ENCODE measurements at regions not wholly inside any gene's neighbourhood (a gene's known extent, or its start where the extent isn't known, plus 50 kb on each side); places are given as distances from the start of the nearest gene placed in this dataset.

DNA sequence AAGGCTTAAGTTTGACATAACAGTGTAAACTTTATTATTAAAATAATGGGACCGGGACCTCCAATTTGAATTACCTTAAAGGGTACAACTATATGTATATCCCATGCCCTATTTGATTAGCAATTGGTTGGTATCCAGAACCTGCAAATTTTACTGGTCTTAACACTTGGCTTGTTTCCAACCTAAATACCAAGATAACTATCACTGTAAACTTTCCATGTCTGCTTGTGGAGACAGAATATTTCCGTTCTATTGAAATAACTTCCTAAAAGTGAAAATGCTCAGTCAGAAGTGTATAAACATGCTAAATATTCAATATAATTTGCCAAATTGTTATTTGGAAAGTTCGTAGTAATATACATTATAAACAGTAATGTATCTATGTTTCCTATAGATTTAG lies 154.0 kb downstream of the TMEM47 start:
- Histone ChIP-seq H3K4me3 (no peak overlapping the region), H3K27me3 (ENCODE audit: insufficient read depth) (no peaks in the 10 kb centered on the region), H4K20me1 (replicated peaks; ENCODE audit: insufficient read depth) (no peaks in the 10 kb centered on the region), H3K9me2 (ENCODE audit: insufficient read depth) (no peaks in the 10 kb centered on the region), H3K4me2 (no peak overlapping the region), H3K79me2 (replicated peaks; ENCODE audit: insufficient read depth) (no peaks in the 10 kb centered on the region), H3K27ac (ENCODE audit: low read depth) (no peak overlapping the region), H3K36me3 (ENCODE audit: insufficient read depth) (no peaks in the 10 kb centered on the region), H2AFZ (no peak overlapping the region), H3F3A (replicated peaks; ENCODE audit: low read depth) (no peaks in the 10 kb centered on the region), H3K4me1 (ENCODE audit: insufficient read depth) (no peaks in the 10 kb centered on the region)
- Mint-ChIP-seq H3K4me3 (no peak overlapping the region), H3K9me3 (no peaks in the 10 kb centered on the region; the same call in 2 of the 3 replicates), H3K36me3 (ENCODE audit: low read depth) (no peaks in the 10 kb centered on the region), H3K27ac (no peak overlapping the region), H3K4me1 (no peaks in the 10 kb centered on the region), H3K27me3 (ENCODE audit: insufficient read depth, low read depth, poor library complexity) (no peaks in the 10 kb centered on the region)
- DNase-seq (ENCODE audit: low spot score) (no peak), ATAC-seq (no peak)
- TF ChIP-seq ZNF331 (CRISPR knock-in tag; IDR thresholded peaks at IDR 0.05; ENCODE audit: low read depth), result no peak

DNA sequence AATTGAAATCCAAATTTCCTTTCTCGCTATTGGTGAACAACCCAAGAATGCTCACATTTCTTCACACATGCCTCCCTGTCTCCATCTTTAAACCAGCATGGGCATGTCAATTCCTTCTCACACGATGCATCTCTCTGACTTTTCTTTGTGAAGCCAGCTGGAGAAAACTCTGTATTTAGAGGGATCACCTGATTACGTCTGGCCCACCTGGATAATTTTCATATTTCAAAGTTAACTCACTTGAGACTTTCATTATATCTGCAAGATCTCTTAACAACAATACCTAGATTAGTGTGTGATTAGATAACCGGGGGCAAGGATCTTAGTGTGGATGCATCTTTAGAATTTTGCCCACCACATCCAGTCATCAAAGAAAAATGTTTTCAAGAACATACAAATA lies 164.0 kb downstream of the TMEM47 start:
- Histone ChIP-seq H3K4me2 (no peak overlapping the region), H4K20me1 (replicated peaks; ENCODE audit: insufficient read depth) (no peaks in the 10 kb centered on the region), H3K4me1 (ENCODE audit: insufficient read depth) (no peaks in the 10 kb centered on the region), H3F3A (replicated peaks; ENCODE audit: low read depth) (no peaks in the 10 kb centered on the region), H3K27ac (ENCODE audit: low read depth) (no peak overlapping the region), H3K4me3 (no peak overlapping the region), H3K79me2 (replicated peaks; ENCODE audit: insufficient read depth) (no peaks in the 10 kb centered on the region), H3K36me3 (ENCODE audit: insufficient read depth) (no peaks in the 10 kb centered on the region), H2AFZ (no peak overlapping the region), H3K9me2 (ENCODE audit: insufficient read depth) (no peaks in the 10 kb centered on the region), H3K27me3 (ENCODE audit: insufficient read depth) (no peaks in the 10 kb centered on the region)
- Mint-ChIP-seq H3K4me1 (no peaks in the 10 kb centered on the region), H3K9me3 (no peaks in the 10 kb centered on the region), H3K36me3 (ENCODE audit: low read depth) (no peaks in the 10 kb centered on the region), H3K27me3 (ENCODE audit: insufficient read depth, low read depth, poor library complexity) (no peaks in the 10 kb centered on the region), H3K27ac (no peak overlapping the region), H3K4me3 (no peak overlapping the region)
- ATAC-seq (no peak), DNase-seq (ENCODE audit: low spot score) (no peak)
- no peak for TF ChIP-seq CREB1 (CRISPR knock-in tag; IDR thresholded peaks at IDR 0.05; ENCODE audit: low read depth)
- TF ChIP-seq JUNB (IDR thresholded peaks at IDR 0.05; ENCODE audit: unreplicated experiment), result no peak
- no peak for TF ChIP-seq ETS1 (IDR thresholded peaks at IDR 0.05)
- no peak for TF ChIP-seq EZH2 (IDR thresholded peaks at IDR 0.05; ENCODE audit: low read depth, unreplicated experiment)
- no peak for TF ChIP-seq EZH2phosphoT487 (IDR thresholded peaks at IDR 0.05; ENCODE audit: unreplicated experiment)
- TF ChIP-seq STAT1 (IDR thresholded peaks at IDR 0.05; ENCODE audit: unreplicated experiment), result no peak
- TF ChIP-seq POLR2AphosphoS5 (IDR thresholded peaks at IDR 0.05; ENCODE audit: low read depth), result no peak
- no peak for TF ChIP-seq ZNF331 (CRISPR knock-in tag; IDR thresholded peaks at IDR 0.05; ENCODE audit: low read depth)
- TF ChIP-seq, protein P1, sequence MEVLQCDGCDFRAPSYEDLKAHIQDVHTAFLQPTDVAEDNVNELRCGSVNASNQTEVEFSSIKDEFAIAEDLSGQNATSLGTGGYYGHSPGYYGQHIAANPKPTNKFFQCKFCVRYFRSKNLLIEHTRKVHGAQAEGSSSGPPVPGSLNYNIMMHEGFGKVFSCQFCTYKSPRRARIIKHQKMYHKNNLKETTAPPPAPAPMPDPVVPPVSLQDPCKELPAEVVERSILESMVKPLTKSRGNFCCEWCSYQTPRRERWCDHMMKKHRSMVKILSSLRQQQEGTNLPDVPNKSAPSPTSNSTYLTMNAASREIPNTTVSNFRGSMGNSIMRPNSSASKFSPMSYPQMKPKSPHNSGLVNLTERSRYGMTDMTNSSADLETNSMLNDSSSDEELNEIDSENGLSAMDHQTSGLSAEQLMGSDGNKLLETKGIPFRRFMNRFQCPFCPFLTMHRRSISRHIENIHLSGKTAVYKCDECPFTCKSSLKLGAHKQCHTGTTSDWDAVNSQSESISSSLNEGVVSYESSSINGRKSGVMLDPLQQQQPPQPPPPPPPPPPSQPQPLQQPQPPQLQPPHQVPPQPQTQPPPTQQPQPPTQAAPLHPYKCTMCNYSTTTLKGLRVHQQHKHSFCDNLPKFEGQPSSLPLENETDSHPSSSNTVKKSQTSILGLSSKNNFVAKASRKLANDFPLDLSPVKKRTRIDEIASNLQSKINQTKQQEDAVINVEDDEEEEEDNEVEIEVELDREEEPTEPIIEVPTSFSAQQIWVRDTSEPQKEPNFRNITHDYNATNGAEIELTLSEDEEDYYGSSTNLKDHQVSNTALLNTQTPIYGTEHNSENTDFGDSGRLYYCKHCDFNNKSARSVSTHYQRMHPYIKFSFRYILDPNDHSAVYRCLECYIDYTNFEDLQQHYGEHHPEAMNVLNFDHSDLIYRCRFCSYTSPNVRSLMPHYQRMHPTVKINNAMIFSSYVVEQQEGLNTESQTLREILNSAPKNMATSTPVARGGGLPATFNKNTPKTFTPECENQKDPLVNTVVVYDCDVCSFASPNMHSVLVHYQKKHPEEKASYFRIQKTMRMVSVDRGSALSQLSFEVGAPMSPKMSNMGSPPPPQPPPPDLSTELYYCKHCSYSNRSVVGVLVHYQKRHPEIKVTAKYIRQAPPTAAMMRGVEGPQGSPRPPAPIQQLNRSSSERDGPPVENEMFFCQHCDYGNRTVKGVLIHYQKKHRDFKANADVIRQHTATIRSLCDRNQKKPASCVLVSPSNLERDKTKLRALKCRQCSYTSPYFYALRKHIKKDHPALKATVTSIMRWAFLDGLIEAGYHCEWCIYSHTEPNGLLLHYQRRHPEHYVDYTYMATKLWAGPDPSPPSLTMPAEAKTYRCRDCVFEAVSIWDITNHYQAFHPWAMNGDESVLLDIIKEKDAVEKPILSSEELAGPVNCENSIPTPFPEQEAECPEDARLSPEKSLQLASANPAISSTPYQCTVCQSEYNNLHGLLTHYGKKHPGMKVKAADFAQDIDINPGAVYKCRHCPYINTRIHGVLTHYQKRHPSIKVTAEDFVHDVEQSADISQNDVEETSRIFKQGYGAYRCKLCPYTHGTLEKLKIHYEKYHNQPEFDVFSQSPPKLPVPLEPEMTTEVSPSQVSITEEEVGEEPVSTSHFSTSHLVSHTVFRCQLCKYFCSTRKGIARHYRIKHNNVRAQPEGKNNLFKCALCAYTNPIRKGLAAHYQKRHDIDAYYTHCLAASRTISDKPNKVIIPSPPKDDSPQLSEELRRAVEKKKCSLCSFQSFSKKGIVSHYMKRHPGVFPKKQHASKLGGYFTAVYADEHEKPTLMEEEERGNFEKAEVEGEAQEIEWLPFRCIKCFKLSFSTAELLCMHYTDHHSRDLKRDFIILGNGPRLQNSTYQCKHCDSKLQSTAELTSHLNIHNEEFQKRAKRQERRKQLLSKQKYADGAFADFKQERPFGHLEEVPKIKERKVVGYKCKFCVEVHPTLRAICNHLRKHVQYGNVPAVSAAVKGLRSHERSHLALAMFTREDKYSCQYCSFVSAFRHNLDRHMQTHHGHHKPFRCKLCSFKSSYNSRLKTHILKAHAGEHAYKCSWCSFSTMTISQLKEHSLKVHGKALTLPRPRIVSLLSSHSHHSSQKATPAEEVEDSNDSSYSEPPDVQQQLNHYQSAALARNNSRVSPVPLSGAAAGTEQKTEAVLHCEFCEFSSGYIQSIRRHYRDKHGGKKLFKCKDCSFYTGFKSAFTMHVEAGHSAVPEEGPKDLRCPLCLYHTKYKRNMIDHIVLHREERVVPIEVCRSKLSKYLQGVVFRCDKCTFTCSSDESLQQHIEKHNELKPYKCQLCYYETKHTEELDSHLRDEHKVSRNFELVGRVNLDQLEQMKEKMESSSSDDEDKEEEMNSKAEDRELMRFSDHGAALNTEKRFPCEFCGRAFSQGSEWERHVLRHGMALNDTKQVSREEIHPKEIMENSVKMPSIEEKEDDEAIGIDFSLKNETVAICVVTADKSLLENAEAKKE (CRISPR knock-in tag; IDR thresholded peaks at IDR 0.05), result no peak
- TF ChIP-seq, protein P2, sequence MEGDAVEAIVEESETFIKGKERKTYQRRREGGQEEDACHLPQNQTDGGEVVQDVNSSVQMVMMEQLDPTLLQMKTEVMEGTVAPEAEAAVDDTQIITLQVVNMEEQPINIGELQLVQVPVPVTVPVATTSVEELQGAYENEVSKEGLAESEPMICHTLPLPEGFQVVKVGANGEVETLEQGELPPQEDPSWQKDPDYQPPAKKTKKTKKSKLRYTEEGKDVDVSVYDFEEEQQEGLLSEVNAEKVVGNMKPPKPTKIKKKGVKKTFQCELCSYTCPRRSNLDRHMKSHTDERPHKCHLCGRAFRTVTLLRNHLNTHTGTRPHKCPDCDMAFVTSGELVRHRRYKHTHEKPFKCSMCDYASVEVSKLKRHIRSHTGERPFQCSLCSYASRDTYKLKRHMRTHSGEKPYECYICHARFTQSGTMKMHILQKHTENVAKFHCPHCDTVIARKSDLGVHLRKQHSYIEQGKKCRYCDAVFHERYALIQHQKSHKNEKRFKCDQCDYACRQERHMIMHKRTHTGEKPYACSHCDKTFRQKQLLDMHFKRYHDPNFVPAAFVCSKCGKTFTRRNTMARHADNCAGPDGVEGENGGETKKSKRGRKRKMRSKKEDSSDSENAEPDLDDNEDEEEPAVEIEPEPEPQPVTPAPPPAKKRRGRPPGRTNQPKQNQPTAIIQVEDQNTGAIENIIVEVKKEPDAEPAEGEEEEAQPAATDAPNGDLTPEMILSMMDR (conservative IDR thresholded peaks at IDR 0.05; ENCODE audit: low read depth in 2 of 2), result no peak
- TF ChIP-seq NANOG (IDR thresholded peaks at IDR 0.05; ENCODE audit: borderline replicate concordance), result no peak
- no peak for TF ChIP-seq ZNF114 (CRISPR knock-in tag; IDR thresholded peaks at IDR 0.05)

All from GM23338 (cell line).